Fibroblast of peridontal ligament (primary cell): ENCODE measurements at regions not wholly inside any gene's neighbourhood (a gene's known extent, or its start where the extent isn't known, plus 50 kb on each side); places are given as distances from the start of the nearest gene placed in this dataset.

Source experiments
- DNase-seq: peaks from one replicate; pipeline ENCODE4 v3.0.0-alpha.2; 2010; ENCODE audit errors: extremely low read depth

DNA sequence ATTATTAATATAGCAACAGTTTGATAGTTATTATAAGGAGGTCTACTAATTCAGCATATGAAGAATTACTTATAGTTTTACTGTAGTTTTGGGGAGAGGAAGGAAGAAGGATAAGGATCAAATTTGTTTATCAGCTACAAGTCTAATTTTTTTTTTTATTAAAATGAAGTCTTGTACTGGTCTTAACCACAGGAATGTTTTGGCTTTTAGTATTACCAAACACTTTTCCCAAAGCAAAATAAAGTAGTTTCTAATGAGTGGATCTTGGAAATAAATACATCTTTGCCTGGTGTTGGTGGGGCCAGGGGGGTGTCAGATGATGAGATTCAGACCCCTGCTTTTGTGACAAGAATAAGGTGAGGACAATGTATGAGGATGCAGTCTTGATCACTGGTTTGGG, 57.2 kb upstream of the ZDHHC17 start:
- peak; percentile 33 for DNase-seq

DNA sequence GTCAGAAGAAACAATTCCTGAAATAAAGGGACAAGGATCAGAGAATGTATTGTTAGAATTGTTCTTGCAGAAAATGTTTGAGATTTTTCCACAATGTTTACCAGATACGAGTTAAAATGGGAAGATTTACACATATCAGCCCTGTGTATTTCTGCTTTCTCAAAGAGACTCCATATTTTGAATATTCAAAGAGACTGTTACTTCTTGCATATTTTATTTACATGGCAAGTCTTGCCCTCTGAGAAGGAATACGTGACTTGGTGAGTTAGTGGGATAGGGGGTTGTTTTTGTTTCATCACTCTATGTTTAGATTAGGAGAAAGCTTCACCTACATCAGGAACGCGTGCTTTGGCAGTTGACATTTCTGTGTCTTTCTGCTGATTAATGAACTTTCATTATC, 56.1 kb upstream of the ZDHHC17 start:
- no peak for DNase-seq

DNA sequence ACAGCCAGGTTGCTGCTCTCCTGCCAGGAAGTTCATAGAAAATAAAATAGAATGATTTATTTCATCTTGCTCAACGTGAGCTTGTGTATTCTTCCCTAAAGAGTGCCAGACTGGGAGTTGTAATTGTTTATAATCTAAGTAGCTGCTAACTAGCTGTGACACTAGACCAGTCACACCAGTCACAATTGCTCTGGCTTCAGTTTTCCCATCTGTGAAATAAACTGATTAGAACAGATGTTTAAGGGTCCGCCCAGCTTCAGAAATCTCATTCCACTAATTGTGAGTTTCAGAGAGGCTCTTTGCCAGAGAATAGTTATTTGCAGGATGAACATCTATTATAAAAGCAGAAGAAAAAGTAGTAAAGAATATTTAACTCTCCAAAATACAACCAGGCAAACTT, 55.6 kb upstream of the ZDHHC17 start:
- DNase-seq = no peak

GRCh38 chr12:76711241-76711640, 52.7 kb upstream of the ZDHHC17 start:
- no peak for DNase-seq

DNA sequence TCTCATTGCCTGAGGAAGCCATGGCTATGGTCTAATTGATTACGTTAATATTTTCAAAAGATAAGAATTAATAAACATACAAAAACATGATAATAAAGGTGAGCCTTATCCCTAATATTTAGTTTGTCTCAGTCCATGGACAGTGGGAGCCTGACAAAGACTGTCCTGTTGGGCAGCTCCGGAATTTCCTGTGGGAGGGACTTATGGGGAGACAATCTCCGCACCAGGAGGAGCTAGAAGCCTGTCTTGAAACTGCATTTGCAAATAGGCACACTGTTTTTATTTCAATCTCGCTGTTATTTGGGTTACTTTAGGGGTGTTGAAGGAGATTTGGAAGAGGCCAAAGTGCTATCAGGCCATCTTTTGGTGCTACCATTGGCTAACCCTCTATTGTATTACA, 50.8 kb upstream of the ZDHHC17 start:
- no peak for DNase-seq

- DNase-seq = no peak
Observed at GRCh38 chr12:76713986-76714385, 49.9 kb upstream of the ZDHHC17 start.
